Islet of Langerhans (tissue), 1 donor: ENCODE measurements at regions not wholly inside any gene's neighbourhood (a gene's known extent, or its start where the extent isn't known, plus 50 kb on each side); places are given as distances from the start of the nearest gene placed in this dataset.

Source experiments
- FAIRE-seq: peaks from one replicate; lab custom pipeline; 2011; peaks lifted over from hg19 to GRCh38; lab: Jason Lieb, UNC

DNA sequence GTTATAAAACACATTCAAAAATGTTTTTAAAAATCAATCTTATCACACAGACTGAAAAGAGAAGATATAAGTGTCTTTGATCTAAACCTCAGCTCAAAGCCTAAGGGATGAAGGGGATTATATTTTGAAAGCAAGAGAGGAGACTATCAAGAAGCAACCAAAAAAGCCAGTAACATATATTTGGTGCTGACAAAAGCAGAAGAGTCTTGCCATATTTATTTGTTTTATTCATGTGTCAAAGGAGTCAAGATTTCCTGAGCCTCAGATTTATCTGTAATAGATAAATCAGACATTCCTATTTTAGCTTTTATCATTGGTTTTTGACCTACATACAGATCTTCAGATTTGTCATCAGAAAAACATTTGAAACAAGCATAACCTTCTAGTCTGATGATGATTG is 798.6 kb upstream of the PCDH9 start:
- no peak for FAIRE-seq

DNA sequence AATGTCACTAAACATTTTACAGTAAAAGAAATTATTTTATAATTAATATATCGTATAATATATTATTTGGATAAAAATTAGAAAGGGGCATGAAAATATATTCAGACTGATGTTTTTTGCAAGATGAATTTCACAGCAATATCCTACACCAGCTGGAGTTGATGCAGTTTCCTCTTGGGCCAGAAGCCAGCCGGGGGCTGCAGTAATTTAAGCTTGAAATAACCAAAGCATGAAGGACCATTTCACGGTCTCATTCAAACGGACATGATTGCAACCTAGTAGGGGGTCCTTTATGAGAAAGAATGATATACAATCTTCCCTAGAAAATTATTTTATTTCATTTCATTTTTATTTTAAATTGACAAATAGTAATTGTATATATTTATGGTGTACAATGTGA is 797.2 kb upstream of the PCDH9 start:
- FAIRE-seq = no peak

DNA sequence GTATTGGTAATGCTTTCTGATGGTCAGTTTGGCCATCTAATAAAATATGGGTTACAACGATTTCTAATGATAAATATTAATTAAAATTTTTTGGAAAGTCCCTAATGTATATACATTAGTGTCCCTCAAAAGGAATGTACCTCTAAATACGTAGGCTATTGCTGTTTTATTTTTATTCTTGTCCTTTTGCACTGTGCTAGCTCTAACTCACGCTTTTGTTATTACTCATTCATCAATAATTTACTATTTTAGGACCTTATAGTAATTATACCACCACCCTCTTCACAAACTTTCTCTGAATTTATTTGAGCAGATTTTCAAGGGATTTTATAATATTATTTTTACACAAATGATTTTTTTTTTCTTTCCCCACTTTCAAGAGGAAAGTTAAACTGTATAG is 795.9 kb upstream of the PCDH9 start:
- FAIRE-seq = no peak

DNA sequence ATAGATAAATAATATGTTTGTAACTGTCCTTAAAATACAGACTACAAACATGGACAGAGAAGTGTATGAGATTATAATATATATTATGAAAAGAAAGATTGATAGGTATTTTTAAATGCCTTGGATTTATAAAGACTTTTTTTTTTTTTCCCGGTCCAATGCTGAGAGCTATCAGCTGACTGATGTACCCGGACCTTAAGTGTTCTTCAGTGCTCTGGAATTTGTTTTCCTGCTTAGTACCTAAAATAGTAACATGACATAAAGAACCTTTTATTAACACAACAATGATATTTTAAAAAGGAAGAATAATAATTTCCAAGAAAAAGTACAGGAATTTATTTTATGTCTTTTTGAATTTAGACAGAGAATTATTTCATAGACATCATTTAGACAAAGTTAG is 795.5 kb upstream of the PCDH9 start:
- no peak for FAIRE-seq

DNA sequence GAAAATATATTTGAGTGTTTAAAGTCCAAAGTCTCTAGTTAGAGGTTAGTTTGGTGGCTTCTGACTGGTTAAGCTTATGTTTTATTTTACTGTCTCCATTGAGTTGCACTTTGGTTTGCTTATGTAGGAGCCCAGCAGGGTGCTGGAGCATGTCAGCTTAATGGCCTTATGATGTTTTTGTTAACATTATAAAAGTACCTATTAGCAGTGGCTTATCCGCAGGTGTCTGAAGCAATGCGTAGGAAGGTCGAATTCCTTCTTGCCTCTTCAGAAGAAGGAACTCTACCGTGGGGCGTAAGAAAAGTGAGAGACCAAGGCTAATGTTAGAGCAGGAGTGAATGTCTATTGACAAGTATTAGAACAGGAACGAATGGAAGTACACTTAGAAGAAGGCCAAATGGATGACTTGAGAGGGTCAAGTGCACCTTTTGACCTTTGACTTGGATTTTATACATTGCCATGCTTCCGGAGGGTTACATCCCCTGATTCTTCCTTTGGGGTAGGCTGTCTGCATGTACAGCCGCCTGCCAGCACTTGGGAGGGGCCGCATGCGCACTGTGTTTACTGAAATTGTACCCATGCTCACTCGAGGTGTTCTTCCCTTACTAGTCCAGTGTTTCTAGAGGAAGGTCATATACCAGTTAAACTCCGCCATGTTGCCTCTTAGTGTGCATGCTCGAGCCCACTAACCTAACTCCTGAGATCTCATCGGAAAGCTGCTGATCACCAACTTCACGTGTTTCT is 793.9 kb upstream of the PCDH9 start:
- FAIRE-seq = no peak

DNA sequence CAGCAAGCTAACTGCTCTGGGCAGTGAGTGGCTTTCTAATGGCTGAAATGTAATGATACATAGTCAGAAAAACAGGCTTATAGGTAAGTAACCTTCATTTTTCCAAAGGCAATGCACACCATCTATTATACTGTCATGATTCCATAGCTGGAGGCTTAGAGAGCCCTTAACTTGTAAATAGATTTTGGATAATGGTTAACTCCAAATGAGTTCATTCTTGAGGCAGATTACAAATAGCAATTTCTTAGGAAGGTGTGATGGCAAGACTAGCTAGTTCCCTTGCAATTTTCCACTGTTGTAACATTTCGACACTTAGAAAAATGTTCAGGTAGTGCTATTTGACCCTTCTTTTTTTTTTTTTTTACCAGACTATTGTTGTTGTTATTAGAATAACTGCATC is 789.8 kb upstream of the PCDH9 start:
- no peak for FAIRE-seq

DNA sequence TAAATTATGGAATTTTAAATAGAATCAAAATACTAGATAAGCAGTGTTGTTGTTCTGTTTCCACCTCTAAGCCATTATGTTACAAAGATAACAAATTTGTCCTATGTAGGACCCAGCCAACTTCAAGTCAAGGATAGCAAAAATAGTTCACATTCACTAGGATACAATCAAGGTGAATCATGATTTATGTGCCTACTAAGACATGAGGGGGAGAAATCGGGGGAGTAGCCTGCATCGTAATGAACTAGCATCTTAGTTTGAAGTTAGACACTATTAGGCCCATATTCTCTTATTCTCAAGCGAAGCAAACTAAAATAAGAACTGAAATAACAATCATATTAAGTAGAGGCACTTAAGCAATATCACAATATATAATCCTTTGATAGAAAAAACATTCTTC is 779.4 kb upstream of the PCDH9 start:
- no peak for FAIRE-seq

DNA sequence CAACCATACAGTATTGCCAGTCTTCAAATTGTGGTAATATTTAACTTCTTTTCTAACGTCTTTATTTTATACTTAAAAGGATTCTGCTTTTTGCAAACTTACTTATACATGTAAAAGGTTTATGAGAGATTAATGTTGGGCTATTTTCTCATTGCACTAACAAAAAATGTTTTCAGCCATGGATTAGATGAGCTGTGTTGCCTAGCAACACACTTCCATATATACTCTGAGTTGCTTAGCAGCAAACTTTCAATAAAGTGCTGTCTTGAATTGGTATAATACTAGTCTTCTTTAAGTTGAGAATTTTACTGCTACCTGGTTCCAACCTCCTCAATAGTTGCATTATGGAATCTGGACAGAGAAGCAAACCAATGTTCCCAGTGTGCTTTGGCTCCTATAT is 777.4 kb upstream of the PCDH9 start:
- no peak for FAIRE-seq

DNA sequence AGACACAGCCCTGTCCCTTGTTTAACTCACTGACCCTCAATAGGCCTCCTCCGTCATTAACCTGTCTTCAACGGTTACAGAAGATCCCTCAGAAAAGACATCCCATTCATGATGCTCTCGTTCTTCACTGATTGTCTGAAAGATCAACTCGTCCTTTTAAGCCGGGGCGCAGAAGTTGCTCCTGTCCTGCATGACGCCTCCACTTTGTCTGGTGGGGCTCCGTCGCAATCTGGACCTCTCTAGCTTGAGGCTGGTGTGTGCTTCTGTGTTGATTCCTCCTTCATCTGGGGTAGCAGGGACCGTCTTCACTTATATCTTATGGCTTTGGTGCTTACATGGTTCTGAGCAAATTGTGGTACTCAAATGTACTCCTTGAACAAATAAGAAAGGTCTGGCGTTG is 766.0 kb upstream of the PCDH9 start:
- no peak for FAIRE-seq

DNA sequence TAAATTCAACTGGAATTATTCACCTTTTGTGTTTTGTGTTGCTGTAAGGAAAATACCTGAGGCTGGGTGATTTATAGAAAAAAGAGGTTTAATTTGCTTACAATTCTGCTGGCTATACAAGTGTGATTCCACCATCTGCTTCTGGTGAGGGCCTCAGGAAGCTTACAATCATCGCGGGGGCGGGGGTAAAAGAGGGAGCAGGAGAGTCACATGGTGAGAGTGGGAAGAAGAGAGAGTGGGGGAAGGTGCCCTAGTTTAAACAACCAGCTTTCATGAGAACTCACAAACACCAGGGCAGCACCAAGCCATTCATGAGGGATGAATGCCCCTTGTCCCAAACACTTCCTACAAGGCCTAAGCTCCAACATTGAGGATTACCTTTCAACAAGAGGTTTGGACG is 760.7 kb upstream of the PCDH9 start:
- FAIRE-seq = no peak

DNA sequence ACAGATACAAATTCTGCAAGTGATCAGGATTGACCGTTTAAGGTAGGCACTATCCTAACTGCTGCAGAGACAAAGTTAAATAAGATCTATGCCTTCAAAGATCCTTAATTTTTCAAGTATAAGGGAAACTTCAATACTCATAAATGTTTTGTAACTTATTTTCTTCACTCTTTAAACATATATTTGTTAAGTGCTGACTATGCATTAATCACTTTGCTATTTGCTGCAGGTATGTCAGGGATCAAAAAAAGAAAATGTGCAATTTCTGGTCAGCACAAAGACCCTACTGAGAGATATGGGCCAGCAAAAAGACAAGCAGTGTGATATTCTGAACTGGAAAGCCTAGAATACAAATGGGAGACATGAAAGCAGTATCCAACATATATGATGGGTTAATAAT is 756.1 kb upstream of the PCDH9 start:
- no peak for FAIRE-seq

DNA sequence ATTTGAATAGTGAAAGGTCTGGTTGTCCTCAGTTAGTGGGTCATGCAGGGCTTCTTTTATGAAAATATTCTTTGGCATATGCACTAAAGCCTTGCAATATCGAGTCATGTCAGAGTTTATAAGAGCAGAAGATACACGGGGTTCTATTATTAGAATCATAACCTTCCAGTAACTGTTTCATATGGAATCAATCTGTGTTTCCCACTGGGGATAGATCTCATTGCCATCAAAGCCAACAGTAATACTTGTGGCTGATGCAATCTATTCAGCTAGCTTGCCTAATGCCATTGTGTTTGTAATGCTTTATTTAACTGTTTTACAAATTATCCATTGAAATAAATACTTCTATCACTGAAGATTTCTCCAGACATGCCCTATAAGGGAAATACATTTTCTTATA is 746.9 kb upstream of the PCDH9 start:
- no peak for FAIRE-seq

DNA sequence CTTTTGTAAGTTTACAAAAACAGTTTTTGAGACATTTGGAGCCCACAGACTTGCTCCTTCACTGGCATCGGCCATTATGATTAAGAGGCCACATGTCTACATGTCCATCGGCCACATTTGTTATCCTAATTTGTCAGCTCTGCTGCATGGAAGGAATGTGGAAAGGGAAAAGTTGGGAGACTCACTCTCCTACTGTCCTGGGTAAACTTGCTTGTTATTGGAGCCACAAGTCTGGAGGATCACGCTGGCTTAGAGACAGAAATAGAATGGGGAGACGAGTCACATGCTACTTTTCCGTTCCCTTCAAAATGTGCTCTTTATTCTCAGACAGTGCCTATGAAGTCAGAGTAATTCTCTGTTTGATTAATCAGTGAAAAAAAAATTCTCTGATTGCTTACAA is 741.2 kb upstream of the PCDH9 start:
- no peak for FAIRE-seq

DNA sequence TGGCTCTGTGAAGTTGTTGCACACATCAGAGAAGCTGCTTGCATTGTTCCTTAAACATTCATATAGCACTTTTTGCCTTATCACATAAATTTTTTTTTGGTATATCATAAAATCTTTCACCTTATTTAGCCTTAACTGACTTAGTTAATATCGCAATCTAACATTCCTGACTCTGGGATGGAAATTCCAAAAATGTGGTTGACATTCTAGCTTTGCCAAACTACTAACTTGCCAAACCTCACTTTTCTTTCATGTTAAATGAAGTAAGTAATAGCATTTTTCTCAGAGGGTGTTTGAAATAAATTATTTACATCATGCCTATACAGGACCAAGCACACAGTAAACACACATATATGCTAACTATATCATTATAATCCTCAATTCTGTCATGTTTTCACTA is 736.9 kb upstream of the PCDH9 start:
- no peak for FAIRE-seq

DNA sequence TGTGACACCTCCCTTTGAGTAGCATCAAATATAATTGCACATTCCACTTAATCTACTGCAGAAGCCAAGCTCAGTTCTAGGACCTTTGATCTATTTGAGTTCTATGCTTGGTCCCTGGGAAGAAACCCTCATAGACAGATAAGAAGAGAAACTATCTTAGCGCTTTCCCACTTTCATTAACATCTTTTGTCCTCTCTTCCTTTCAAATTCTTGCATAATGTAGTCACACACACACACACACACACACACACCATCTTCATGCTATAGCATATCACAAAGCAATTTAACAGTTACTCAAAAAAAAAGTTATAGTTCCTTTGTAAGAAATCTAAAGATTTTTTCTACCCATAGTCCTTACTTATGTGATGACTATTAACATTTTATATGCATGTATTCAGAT is 735.9 kb upstream of the PCDH9 start:
- FAIRE-seq = no peak

DNA sequence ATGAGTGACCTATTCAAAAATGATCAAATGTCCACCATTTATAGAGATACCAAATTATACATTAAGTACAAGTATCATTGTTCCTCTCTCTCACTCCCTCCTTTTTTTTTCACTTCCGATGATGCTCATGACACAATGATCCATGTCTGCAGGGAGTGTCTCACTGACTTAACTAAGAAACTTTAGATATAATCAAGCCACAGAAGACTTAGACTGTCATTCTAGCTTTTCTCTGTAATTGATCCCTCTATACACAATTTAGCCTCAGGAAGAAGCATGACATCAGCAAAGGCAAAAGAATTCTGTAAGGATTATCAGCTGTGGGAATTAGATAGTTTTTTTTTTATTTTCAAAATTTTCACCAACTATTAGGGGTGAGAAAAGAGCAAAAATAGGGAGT is 734.9 kb upstream of the PCDH9 start:
- no peak for FAIRE-seq

DNA sequence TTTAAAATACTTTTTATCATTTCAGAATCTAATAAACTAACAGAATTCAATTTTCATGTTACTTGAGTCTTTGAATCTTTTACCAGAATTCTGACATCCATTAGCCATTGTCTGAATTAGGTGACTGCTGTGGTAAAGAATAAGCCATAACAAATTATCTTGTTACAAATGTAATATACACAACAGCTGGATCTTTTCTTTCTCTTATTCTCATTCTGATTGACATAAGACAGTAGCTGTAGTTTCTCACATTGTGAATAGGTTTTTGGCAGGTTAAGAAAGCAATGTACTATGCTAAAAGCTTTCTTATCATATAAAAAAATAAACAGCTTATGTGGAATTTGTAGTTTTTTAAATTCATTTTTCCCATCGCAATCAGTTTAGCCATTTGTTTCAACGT is 734.0 kb upstream of the PCDH9 start:
- no peak for FAIRE-seq

DNA sequence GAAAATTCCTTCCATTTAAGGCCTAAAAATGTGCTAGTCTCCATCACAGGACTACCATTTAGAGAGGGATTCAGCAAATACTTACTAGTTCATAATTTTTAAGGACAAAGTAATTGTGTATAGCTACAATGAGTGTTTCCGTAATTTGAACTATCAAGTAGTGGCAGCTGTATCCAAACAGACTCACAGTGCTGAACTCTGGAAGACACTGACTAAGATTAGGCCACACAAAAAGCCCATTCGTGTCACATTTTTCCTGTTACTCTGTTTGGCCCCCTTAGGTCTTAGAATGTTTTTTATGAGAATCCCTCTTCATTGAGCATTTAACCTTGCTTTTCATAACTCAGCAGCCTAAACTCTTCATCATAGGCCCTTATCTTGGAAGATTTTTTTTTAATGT is 731.2 kb upstream of the PCDH9 start:
- no peak for FAIRE-seq

DNA sequence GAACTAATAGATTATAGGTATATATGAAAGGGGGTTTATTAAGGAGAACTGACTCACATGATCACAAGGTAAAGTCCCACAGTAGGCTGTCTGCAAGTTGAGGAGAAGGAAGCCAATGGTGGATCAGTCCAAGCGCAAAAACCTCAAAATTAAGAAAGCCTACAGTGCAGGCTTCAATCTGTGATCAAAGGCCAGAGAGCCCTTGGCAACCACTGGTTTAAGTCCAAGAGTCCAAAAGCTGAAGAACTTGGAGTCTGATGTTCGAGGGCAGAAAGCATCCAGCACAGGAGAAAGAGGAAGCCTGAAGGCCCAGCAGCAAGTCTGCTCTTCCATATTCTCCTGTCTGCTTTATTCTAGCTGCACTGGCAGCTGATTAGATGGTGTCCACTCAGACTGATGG is 721.3 kb upstream of the PCDH9 start:
- FAIRE-seq = no peak

DNA sequence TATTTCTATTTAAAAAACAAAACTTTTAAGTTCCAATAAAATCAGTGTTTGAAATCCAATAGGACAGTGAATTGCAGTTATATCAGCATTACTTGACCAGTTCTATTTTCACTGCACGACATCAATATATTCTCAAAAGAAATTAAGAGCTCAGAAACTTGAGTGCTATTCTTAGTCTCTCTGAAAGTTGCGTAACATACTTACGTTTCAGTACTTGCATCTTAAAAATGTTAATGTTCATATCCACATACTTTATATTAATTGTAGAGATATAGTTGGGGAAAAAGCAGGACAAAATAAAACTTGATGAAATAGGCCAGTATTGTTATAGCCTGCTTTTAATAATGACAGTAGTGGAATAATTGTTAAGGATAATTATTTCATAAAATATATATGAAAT is 720.5 kb upstream of the PCDH9 start:
- FAIRE-seq = no peak

DNA sequence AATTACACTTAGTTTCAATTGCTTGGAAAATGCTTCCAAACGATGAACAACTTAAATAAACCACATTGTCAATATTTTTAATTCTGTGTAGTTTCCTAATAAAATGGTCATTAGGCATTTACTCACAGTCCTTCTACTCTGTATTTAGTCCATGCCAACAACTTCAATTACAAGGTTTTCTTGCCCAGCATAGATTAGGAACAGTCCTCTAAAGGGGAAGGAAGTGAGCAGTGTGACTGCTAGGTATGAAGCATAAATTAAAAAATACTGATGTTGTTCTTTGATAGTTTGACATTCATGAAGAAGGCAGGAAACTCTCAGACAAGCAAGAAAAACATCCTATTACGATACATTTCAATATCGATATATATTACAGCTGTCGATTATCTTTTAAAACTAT is 716.0 kb upstream of the PCDH9 start:
- FAIRE-seq = no peak

DNA sequence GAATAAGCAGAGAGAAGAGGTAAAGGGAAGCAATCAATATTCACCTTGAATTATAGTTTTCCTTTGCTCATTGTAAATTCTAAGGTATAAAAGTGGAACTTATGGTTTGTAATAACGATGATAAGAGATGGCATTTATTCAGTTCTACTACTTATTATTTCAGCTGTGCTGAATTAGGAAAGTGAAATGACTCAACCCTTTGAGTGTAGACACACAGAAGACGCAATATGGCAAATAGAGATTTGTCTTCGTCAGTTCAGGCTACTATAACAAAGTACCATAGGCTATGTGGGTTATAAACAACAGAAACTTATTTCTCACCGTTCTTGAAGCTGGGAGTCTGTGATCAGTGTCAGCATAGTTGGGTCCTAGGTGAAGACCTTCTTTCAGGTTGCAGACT is 713.0 kb upstream of the PCDH9 start:
- no peak for FAIRE-seq

DNA sequence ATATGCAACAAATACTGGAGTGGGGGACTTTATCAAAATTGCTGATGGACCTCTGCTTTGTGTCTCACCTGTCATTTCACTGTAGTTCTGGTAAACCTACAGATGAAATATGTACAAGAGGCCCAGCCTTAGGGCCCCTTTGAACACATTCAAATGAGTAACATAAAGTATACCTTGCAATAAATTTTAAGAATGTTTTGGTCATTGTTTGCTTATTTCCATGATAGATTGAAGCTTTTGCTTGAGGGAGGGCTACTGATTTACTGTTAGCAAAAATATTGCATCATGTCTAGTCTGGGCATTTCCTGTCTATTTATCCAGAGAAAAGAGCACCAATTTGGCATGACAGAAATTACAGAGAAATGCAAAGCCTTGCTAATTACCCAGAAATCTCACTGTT is 705.5 kb upstream of the PCDH9 start:
- no peak for FAIRE-seq

DNA sequence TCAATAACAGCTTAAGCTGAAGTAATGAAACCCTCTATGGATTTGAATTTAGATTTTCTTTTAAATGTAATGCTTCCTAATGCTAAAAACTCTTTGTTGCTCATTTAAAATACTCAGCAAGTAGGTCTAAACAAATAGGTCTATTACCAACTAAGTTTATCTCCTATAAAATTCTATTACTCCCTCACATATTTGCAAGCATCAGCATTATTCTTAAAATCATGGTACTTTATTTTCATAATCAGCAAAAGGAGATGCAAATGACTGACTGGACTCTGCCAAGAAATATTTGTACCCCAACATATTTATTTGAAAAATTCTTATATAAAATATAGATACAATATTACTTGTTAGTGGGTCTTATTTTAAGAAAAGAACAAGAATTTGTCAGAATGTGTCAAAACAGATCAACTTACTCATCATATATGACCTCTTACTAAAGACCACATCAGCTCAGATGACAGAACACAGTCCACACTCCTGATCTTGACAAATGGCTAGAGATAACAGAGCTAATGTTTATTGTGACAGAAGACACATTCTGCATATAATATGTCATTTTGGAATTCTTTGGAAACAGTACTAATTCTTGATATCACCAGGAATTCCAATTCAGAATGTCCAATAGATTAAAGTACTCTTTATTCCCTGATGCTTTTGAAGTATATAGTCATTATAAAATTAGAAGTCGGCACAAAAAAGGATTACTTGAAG is 704.6 kb upstream of the PCDH9 start:
- no peak for FAIRE-seq
